HG02610 (cell line): ENCODE measurements at regions not wholly inside any gene's neighbourhood (a gene's known extent, or its start where the extent isn't known, plus 50 kb on each side); places are given as distances from the start of the nearest gene placed in this dataset.

Experiments
- ATAC-seq: cut with Tn5 transposase; IDR thresholded peaks from one replicate; pipeline ENCODE4 v1.9.1; 2021; ENCODE audit warnings: mild to moderate bottlenecking, moderate library complexity; ENCODE audit not compliant: unreplicated experiment

DNA sequence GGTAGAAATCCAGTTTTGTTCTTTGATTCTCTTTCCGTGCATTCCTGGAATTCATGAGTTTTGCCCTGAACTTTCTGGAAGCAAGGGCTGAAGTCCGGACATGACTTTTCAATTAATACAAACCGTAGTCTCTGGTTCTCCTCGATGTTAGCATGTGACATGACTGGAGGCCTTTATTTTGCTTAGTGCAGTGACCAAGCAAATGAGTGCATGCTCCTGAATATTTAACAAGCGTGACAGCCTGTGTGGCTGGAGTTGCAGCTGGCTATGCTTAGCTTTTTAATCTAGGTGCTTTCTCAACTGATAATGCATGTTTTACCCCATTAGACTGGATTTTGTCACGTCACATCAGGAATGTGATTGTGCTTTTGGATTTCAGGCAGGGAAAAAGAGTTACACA lies 302.1 kb downstream of the MAP2K6 start:
- no peak for ATAC-seq

DNA sequence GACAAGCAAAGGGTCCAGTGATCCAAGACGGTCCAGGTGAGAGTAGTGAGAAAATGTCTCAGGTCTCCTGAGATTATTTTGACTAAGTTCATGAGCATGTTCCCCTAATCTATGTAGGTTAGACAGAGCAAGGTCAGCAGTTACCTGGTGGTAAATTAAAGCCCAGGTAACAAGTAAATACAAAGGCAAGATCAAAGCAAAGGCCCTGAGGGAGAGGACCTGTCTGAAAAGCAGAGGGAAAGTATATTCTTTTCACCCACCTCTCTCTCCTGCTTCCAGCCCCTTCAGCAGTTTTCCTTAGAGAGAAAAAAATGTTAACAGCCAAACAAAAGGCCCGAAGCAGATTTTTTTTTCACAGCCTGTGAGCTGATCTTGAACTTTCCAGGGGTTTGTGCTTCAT lies 302.7 kb downstream of the MAP2K6 start:
- no peak for ATAC-seq

DNA sequence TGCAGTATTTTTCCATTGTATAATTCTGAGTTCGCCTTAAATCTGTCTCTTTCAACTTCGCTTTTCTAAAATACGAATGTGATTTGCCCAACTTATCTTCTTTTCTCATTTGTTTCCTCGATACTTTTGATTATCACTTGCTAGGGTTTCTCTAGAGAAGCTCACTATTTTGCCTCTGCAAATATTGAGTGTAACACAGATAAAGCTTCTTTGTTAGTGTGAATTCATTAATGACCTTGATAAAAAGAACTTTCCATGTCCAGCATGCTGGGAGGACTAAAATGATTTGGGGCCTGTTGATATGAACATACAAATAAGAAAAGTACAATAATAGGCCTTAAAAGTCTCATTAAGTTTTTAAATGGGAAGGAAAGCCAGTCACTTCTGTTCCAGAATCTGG lies 303.3 kb downstream of the MAP2K6 start:
- no peak for ATAC-seq

DNA sequence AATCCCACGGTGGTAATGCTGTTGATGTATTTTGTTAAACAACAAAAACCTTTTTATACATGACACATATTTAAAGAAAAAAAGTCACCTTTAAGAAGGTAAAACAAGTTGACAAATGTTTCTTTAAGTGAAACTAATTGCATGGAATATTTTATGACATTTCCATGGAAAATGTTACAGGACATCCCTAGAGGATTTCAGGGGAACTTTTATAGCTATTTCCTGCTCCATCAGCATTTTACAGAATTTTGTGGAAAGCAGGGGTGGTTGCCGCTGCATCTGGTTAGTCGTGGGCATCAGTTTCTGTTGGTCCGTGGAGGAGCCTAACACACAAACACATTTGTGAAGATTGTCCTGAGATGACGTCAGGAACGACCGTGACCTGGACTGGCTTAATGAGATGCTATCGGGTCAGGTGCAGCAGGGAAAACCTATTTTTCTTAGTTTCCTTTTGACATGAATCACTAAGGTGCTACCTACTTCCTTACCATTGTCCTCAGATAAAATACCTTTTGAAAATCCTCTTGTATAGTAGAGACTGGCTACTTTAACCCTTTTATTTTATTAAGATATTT lies 305.1 kb downstream of the MAP2K6 start:
- no peak for ATAC-seq

DNA sequence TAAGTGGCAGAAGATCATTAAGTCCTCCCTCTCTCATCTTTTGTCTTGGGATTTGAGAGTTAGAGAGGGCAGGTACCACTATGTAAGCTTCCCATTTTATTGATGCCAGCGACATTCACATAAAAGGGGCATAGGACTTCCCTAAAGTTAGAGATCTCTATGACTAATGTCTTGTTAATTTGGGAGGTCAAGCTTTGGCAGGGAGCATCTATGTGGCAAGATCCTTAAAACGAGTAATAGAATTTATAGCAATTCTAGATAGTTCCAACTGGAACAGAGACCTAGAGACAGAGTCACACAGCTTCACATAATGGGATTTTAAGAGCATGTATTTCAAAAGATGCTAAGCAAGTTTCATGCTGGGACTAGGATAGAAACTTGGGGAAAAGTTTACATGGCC lies 308.0 kb downstream of the MAP2K6 start:
- ATAC-seq = no peak

DNA sequence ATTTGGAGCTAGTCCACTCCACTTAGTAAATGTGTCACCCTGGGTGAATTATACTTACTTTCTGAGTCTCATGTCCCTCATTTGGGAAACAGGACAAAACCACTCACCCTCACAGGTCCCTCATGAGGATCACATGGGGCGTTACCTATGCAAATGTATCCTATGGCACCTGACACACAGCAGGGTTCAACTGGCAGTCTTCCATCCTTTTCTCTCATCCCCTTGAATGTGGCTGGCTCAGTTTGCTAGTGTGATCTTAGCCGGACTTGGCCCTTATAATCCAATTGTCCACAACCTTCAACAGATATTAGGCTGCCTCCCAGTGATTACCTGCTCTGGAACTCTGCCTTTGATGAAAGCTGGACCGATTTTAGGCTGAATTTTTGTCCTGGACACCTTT lies 308.8 kb downstream of the MAP2K6 start:
- no peak for ATAC-seq

DNA sequence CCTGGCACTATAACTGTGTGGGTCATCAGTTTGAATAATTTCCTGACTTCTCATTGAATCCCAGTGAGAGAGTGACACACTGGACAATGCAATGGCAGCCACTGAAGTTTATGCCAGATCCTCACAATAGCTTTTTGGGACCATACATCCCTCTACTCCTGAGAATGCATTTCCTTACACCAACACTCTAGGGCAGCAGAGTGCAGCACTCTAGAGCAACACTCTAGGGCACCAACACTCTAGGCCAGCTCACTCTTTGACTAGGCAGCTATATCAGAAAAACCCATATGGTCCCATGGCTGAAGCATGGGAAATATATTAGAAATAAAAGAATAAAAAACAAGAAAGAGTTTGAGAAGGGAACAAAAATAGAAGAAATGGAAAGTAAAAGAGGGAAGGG lies 309.2 kb downstream of the MAP2K6 start:
- no peak for ATAC-seq

DNA sequence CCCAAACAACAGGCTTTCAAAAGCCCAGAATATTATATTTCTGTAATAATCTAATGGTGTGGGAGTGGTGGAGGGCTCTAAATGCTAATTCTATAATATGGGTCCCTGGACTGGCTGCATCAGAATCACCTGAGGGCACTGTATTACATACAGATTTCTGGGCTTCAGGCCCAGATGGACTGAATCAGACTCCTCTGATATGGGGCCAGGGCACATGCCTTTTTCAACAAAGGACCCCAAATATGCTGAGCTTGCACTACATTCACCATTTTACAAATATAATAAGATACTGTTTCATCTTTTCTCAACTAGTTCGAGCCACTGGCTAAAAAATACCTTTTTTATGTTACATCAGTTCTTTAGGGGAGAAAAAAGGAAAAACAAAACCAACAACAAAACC lies 309.7 kb downstream of the MAP2K6 start:
- no peak for ATAC-seq

DNA sequence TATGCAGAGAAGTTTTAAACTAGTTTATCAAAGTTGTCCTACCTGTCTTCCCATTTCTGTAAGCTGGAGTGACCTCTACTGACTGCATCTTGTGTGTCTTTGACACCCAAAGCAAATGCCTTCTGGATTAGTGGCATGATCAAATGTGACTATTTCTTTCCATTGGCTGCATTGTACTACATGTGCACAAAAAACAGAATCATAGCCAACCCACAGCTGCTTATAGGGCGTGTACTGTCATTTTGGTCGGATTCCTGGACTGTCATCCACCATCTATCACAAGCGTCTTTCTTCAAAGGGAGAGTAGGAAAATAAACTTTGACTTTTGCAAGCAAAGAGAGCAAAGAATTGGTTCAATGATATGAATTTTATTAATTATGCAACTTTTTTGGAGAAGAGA lies 310.6 kb downstream of the MAP2K6 start:
- no peak for ATAC-seq

DNA sequence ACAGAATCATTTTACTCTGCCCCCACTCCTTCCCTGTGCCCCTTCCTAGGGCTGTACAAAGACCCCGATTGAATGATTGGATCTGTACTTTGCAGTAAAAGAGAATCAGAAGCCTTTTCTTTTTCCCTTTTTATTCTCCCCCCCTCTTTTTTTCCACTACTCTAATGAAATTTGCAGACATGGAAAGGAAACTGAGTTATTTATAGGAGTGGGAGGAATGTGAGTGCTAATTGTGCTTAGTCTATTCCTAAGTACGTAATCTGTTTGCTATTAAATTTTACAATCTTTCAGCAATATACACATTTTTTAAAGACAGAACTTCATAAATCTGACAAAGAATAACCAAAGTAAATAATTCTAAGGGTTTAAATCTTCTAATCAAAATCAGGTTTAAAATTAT lies 314.3 kb downstream of the MAP2K6 start:
- ATAC-seq = no peak

DNA sequence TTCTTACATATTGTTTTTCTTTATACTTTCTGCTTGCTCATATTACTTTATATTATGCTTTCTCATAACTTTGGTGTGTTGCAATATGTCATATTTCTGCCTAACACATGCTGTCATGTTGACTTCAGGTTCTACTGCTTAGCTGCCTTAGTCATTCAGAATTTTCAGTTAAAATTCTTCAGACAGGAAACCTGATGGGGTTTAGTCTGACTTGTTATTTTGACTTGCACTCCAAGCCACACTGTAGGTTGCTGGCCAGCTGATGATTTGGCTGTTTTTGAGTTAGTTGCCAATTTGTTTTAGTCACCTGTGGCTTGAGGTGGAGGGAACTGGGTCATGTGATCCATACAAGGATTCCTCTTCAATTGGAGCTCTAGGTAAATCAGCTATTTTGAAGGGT lies 315.4 kb downstream of the MAP2K6 start:
- ATAC-seq = no peak

DNA sequence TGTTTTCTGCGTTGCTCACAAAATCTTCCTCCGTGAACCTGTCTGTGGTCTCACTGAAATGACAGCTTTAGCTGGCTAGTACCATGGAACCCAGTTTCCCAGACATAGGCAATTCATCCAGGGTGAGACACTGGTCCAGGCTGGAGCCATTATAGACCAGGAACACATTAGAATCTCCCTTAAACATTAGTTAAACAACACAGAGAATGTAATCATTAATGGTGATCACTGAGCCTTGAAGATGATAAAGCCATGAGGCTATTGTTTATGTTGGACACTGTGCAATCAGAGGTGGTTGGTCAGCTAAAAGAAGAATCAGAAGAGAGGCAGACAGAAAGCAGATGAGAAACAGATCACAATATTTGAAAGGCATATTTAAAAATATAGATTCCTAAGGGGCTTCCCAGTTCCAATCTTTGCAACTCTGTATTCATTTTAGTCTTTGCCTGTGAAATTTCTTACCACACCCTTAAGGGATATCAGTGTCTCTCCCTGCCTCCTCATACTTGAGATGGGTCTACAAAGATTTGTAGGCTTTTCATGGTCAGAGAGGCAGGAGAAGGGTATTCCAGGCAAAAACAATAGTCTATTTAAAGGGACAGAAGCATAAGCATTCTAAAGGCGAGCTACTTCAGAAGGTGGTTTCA lies 317.9 kb downstream of the MAP2K6 start:
- ATAC-seq = no peak

DNA sequence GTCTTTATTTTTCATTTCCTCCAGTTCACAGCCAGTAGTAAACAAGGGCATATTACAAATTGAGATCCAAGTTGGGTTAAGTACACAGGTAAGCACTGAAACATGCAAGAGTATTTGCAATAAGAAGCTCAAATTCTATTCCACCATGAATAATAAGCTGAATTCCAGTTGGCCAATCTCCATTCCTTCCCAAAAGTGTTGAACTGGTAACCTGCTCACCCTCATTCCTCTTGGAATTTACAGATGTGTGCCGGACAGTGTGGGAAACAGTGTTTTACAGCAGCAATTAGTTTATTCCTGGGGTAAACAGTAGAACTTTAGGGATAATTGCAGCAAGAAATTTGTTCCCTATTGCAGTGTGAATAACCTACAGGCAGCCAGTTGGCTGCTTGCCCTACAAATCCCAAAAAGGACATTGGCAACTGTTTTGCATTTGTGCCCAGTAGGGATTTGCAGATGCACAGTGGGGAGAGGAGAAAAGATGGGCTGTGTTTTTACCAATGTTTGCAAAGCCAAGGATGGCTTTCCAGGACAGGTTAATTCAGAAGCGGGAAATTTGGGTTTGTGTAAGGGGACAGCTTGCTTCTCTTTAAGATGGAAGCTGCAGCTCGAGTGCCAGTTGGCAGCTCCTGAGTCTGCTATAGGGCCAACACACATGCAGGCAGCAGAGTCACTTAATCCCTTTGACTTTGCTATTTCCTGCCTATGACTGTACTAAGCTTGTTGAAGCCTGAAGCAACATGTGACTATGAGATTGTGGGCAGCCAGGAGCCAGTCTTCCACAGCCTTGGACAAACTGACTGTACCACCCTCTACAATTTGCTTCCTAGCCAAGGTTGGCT lies 318.9 kb downstream of the MAP2K6 start:
- ATAC-seq = no peak

DNA sequence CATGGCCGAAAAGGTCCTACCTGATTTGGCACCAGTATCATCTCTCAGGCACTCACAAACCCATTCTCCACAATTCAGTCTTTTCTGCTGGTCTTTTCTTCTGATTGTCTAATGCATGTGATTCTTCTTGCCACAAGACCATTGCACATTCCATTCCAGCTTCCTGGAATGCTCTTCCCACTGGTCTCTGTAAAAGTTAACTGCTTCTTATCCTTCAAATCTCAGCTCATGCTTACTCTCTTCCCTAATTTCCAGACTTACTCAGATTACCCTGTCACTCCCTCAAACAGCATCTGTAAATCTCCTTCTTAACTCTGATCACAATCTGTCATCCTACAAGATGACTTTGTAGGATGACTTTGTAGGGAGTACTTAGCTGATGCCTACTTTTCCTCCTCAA lies 320.2 kb downstream of the MAP2K6 start:
- ATAC-seq = no peak

DNA sequence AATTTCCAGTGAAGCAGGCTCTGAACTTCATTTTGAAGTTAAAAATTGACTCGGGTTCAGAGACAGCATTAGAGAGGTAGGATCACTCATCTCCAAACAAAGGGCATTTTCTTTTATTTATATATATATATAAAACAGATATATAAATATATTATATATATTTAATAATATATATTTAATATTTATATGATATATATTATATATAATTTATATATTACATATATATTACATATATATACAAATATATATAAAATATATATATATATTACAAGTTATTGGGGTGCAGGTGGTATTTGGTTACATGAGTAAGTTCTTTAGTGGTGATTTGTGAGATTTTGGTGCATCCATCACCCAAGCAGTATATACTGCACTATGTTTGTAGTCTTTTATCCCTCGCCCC lies 320.8 kb downstream of the MAP2K6 start:
- no peak for ATAC-seq

DNA sequence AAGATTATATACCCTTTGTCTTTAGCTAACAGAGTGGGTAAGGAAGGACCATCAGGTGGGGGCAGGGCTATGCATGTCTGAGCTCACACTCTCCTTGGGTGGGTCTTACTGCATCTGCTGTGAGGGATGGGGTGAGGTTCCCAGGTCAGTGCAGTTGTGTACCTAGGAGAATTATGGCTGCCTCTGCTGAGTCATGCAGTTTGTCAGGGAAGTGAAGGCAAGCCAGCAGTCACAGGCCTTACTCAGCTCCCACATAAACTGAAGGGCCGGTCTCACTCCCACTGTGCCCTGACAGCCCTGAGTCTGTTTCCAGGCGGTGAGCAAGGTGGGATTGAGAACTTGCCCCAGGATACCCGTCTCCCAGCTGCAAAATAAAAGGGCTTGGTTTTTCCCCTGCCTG lies 328.6 kb downstream of the MAP2K6 start:
- ATAC-seq = no peak

DNA sequence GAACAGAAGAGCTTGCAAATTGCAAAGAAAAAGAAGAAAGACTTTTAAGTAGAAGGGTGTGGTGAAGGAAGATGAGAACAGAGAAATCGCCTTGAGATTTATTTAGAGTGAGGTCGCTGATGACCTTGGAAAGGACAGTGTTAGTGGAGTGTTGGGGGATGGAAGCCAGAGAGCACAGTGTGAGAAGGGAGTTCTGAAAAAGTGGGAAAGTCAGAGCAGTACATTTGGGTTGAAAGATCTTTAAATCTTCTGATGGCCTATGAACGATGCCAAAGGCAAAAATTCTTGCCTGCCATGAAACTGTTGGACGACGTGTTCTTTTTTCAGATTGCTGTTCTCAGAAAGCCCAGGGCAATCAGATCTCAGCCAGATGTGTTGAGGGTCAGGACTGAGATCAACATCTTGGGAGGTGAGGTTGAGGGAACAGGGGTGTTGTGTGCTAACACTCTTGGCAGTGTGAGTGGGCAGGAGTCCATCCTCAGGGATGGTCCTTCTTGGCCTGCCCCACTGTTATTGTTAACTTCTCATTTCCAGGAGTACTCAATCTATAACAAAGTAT lies 330.1 kb downstream of the MAP2K6 start:
- ATAC-seq = no peak

DNA sequence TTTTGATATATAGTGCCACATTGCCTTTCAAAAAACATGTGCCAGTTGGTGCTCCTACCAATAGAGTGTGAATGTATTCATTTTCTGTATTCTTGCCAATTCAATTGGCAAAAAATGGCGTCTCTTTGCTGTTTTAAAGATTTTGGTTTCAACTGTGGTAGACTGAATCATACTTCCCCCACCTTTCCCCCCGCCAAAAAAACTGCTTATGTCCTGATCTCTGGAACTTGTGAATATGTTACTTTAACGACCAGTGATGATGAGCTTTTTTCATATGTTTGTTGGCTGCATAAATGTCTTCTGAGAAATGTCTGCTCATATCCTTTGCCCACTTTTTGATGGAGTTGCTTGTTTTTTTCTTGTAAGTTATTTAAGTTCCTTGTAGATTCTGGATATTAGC lies 325.1 kb upstream of the KCNJ16 start:
- no peak for ATAC-seq

DNA sequence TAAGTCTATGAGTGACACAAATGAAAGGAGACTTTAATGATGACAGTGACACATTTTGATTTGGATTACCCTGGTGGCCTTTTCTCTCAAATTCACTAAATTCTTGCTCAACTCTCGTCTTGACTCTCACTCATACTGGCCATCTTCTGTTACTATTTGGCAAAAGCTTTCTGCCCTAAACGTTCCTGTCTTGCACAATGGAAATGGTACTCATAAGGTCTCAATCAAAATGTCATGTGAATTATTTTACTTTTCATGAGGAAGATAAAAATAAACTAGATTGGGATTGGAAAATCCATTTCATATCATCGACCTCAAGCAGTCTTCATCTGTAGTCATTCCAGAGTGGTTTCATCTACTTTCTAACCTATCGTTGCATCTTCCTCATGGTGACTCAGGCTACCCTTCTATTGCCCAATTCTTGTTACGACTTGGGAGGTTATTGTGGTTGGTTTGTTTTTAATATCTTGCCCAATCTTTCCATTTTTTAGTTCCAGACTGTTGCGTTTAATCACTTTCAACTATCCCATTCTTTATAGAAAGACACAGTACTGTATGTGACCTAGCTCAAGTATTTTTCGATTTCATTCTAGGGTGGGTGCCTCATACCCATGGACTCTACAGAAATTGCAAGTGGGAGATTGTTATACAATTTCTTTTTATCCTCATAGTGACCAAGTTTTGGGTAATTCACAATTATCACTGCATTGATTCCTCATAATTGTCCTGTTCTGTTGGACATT lies 317.2 kb upstream of the KCNJ16 start:
- ATAC-seq = no peak

DNA sequence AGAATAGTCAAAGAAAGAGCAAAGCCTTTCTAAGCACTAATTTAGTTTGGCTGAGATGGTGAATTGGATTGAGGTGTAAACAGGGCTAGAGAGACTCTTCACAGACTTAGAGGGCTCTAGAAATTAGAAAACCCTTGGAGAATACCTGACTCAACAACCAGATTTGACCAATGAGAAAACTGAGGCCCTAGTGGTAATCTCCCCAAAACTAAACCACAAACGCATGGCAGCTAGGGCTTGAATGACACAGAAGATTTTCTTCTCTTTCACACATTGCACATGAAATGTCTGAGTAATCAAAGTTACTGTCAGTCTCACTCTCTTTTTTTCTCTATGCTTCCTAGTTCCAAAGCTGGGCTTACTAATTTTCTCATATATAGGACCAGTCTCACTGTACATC lies 314.5 kb upstream of the KCNJ16 start:
- ATAC-seq = no peak

DNA sequence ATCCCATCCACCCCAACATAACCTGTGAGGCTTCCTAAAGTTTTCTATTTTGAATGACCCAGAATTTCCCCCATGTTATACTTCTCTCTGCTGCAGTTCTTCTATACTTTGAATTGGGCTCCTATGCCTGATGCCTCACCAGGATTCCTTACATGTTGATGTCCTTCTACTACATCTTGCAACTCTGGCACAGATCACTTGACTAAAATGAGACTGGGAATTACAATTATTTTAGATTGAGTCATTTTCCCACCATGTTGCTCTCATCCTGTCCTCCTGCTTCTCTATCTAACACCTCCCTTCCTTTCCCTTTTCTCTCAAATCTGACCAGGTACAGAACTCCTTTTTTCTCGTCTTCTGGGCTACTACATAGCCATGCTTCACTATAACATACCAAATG lies 314.0 kb upstream of the KCNJ16 start:
- no peak for ATAC-seq
